HL-60 (cell line): ENCODE measurements at regions not wholly inside any gene's neighbourhood (a gene's known extent, or its start where the extent isn't known, plus 50 kb on each side); places are given as distances from the start of the nearest gene placed in this dataset.

Experiments
- DNase-seq, 2 experiments: peaks; one replicate each; pipeline ENCODE4 v3.0.0-alpha.2; 2010 to 2020; ENCODE audit warnings: low read depth in 1 of 2, low spot score in 1 of 2
- H3K27ac ChIP-seq: fragments of 250-450 bp; sonication (Bioruptor Pico); replicated peaks from 2 replicates; pipeline ENCODE4 v1.5.1; 2020; ENCODE audit warnings: mild to moderate bottlenecking, moderate library complexity
- H3K27me3 ChIP-seq: fragments of 250-450 bp; sonication (Bioruptor Pico); 2 replicates; pipeline ENCODE4 v1.5.1; 2021; ENCODE audit warnings: mild to moderate bottlenecking, moderate library complexity; ENCODE audit not compliant: insufficient read depth, poor library complexity, severe bottlenecking
- H3K4me3 ChIP-seq: replicated peaks from 2 replicates; pipeline ENCODE4 v1.5.1; 2011; ENCODE audit warnings: mild to moderate bottlenecking, control low read depth, low read length; ENCODE audit not compliant: insufficient read depth
- CTCF ChIP-seq: IDR thresholded peaks from one replicate; pipeline ENCODE4 v1.5.1; 2011; ENCODE audit warnings: low read length, control low read depth, inconsistent platforms; ENCODE audit not compliant: insufficient read depth
- GABPA ChIP-seq: IDR thresholded peaks from 2 replicates; pipeline ENCODE4 v1.6.1; 2012; ENCODE audit warnings: low read depth
- POLR2AphosphoS5 ChIP-seq: IDR thresholded peaks from 2 replicates; pipeline ENCODE4 v1.6.1; 2012; ENCODE audit warnings: low read depth
- REST ChIP-seq: IDR thresholded peaks from 2 replicates; pipeline ENCODE4 v1.6.1; 2012; ENCODE audit warnings: low read depth; ENCODE audit not compliant: insufficient replicate concordance
- SPI1 ChIP-seq: IDR thresholded peaks from 2 replicates; pipeline ENCODE4 v1.6.1; 2012; ENCODE audit warnings: low read depth, mild to moderate bottlenecking, borderline replicate concordance

DNA sequence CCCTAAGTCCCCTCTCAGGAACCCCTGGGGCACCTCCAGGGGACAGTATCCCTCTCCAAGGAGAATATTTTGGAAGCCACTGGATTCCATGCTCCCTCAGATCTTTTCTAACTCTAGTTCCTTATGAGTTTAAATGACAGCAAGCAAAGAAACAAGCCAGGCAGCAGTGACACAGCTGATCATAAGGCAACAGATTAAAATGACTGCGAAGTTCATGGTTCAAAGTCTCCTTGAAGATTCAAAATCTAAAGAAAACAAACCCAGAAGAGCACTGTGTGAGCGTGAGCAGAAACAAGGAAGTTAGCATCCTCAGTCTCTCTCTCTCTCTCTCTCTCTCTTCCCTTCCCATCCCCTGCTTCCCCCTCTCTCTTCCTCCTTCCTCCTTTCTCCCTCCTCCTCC lies 316.7 kb upstream of the SLC30A5 start:
- DNase-seq, result no peak
- H3K27ac ChIP-seq, result no peak overlapping the region
- H3K4me3 ChIP-seq, result no peak overlapping the region
- no peaks in the 10 kb centered on the region for H3K27me3 ChIP-seq
- TF ChIP-seq POLR2AphosphoS5, result no peak
- no peak for TF ChIP-seq GABPA
- TF ChIP-seq CTCF, result no peak
- TF ChIP-seq SPI1, result no peak
- no peak for TF ChIP-seq REST

GRCh38 chr5:68778484-68778883 lies 315.3 kb upstream of the SLC30A5 start:
- Histone ChIP-seq H3K27me3 (no peaks in the 10 kb centered on the region), H3K27ac (no peak overlapping the region)
- TF ChIP-seq CTCF (no peak), GABPA (no peak), REST (no peak), SPI1 (no peak), POLR2AphosphoS5 (no peak)

DNA sequence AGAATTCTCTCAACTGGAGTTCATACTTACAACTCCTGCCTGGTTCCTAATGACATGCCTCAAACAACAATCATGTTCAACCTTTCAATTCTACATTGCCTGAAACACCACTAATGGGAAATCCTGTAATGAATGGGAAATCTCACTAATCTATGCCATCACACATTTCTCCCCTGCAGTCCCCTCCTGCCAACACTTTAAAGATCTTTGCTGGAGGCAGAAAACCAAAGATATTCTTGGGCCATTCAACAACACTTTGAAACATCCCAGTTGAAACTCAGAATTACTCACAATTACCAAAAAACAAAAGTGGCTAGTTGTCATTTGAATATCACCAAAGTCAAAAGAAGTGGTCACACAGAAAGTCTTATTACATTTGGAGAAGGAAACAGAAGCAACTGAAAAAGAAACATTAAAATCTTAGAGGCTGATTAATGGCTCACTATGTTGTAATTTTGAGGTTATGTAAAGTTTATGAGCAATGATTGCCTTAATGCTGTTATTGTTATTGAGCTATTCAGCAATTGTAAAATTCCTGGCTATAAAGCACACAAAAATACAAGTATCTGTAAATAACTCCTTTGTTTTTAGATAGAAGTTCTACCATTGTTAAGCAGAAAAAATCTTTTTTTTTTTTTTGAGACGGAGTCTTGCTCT lies 313.4 kb upstream of the SLC30A5 start:
- H3K27ac ChIP-seq, result no peak overlapping the region
- TF ChIP-seq CTCF (no peak), POLR2AphosphoS5 (no peak), REST (no peak), GABPA (no peak)
- H3K27me3 ChIP-seq, result no peaks in the 10 kb centered on the region
- no peak for DNase-seq
- H3K4me3 ChIP-seq, result no peak overlapping the region

More at GRCh38 chr5:68778484-68778883, 315.3 kb upstream of the SLC30A5 start:
- no peak overlapping the region for H3K4me3 ChIP-seq
- DNase-seq, result no peak
